Liver (tissue), 8 donors: ENCODE measurements at regions not wholly inside any gene's neighbourhood (a gene's known extent, or its start where the extent isn't known, plus 50 kb on each side); places are given as distances from the start of the nearest gene placed in this dataset.

Experiments
- DNase-seq: peaks from one replicate; pipeline ENCODE4 v3.0.0-alpha.2; 2017; ENCODE audit warnings: low spot score
- H3K27ac ChIP-seq, 2 donors: one replicate each; pipeline ENCODE4 v1.7.0; 2013; ENCODE audit warnings: inconsistent platforms in 2 of 2, low read length in 2 of 2, control low read depth in 1 of 2, low read depth in 1 of 2, mild to moderate bottlenecking in 1 of 2
- H3K27me3 ChIP-seq, 4 donors: one replicate each; pipeline versions ENCODE4 v1.6.1 to v1.7.0; 2013; ENCODE audit warnings: low read length in 3 of 4, inconsistent platforms in 1 of 4, mild to moderate bottlenecking in 1 of 4, moderate library complexity in 1 of 4; ENCODE audit not compliant: control insufficient read depth in 4 of 4, insufficient read depth in 4 of 4
- H3K36me3 ChIP-seq, 4 donors: one replicate each; pipeline versions ENCODE4 v1.6.1 to v1.7.0; 2013; ENCODE audit warnings: low read length in 3 of 4, mild to moderate bottlenecking in 3 of 4, low read depth in 1 of 4, moderate library complexity in 1 of 4; ENCODE audit not compliant: control insufficient read depth in 4 of 4, insufficient read depth in 3 of 4
- H3K4me1 ChIP-seq, 4 donors: one replicate each; pipeline versions ENCODE4 v1.6.1 to v1.7.0; 2013; ENCODE audit warnings: low read length in 3 of 4, mild to moderate bottlenecking in 3 of 4, moderate library complexity in 1 of 4; ENCODE audit not compliant: control insufficient read depth in 4 of 4, insufficient read depth in 4 of 4
- H3K4me3 ChIP-seq, 3 donors: one replicate each; pipeline versions ENCODE4 v1.6.1 to v1.7.0; 2013; ENCODE audit warnings: low read length in 3 of 3, control low read depth in 1 of 3, low read depth in 1 of 3, mild to moderate bottlenecking in 1 of 3
- H3K9ac ChIP-seq, 2 donors: one replicate each; pipeline ENCODE4 v1.7.0; 2013; ENCODE audit warnings: low read length in 2 of 2, mild to moderate bottlenecking in 2 of 2, moderate library complexity in 2 of 2, control low read depth in 1 of 2, low read depth in 1 of 2
- H3K9me3 ChIP-seq, 4 donors: one replicate each; pipeline versions ENCODE4 v1.6.1 to v1.7.0; 2013; ENCODE audit warnings: low read length in 3 of 4; ENCODE audit not compliant: control insufficient read depth in 4 of 4
- EGR1 ChIP-seq, 2 donors: IDR thresholded peaks; 2 replicates each; pipeline ENCODE4 v1.6.1; 2016 to 2018; ENCODE audit warnings: antibody characterized with exemption in 2 of 2, low read depth in 2 of 2
- FOXA2 ChIP-seq: IDR thresholded peaks from 2 replicates; pipeline ENCODE4 v1.6.1; 2016; ENCODE audit warnings: antibody characterized with exemption
- GABPA ChIP-seq, 2 donors: IDR thresholded peaks in 1 of 2; conservative IDR thresholded peaks in 1 of 2; 2 replicates each; pipeline ENCODE4 v1.6.1; 2016; ENCODE audit warnings: antibody characterized with exemption in 2 of 2, mild to moderate bottlenecking in 1 of 2, moderate library complexity in 1 of 2
- HNF4A ChIP-seq, 2 donors: conservative IDR thresholded peaks; 2 replicates each; pipeline ENCODE4 v1.6.1; 2016; ENCODE audit warnings: antibody characterized with exemption in 2 of 2, mild to moderate bottlenecking in 2 of 2
- HNF4G ChIP-seq: IDR thresholded peaks from 2 replicates; pipeline ENCODE4 v1.6.1; 2016; ENCODE audit warnings: antibody characterized with exemption
- JUND ChIP-seq, 2 donors: IDR thresholded peaks; 2 replicates each; pipeline ENCODE4 v1.6.1; 2016; ENCODE audit warnings: antibody characterized with exemption in 2 of 2
- NR2F2 ChIP-seq: IDR thresholded peaks from 2 replicates; pipeline ENCODE4 v1.6.1; 2016; ENCODE audit warnings: antibody characterized with exemption
- RAD21 ChIP-seq, 2 donors: IDR thresholded peaks; 2 replicates each; pipeline ENCODE4 v1.6.1; 2016; ENCODE audit warnings: antibody characterized with exemption in 2 of 2, mild to moderate bottlenecking in 2 of 2
- RXRA ChIP-seq, 2 donors: IDR thresholded peaks; 2 replicates each; pipeline ENCODE4 v1.6.1; 2017 to 2018; ENCODE audit warnings: antibody characterized with exemption in 2 of 2, mild to moderate bottlenecking in 1 of 2
- SP1 ChIP-seq: IDR thresholded peaks from 2 replicates; pipeline ENCODE4 v1.6.1; 2018; ENCODE audit warnings: antibody characterized with exemption, mild to moderate bottlenecking
- TAF1 ChIP-seq: conservative IDR thresholded peaks from 2 replicates; pipeline ENCODE4 v1.6.1; 2016; ENCODE audit warnings: antibody characterized with exemption, mild to moderate bottlenecking
- YY1 ChIP-seq: IDR thresholded peaks from 2 replicates; pipeline ENCODE4 v1.6.1; 2016; ENCODE audit warnings: antibody characterized with exemption, mild to moderate bottlenecking
- WGBS: extraction: QIAGEN DNeasy Blood & Tissue Kit; methylation state at CpG from one replicate; pipeline ENCODE4 v1.1.7; 2013; 5-methylcytosine and 5-hydroxymethylcytosine counted together
- TF ChIP-seq, protein P1 (sequence below): IDR thresholded peaks from 2 replicates; pipeline ENCODE4 v1.6.1; 2016; ENCODE audit warnings: antibody characterized with exemption
- TF ChIP-seq, protein P2 (sequence below): IDR thresholded peaks from 2 replicates; pipeline ENCODE4 v1.6.1; 2016; ENCODE audit warnings: antibody characterized with exemption, mild to moderate bottlenecking
- TF ChIP-seq, protein P3 (sequence below): fragments of 150-350 bp; IDR thresholded peaks from 2 replicates; pipeline ENCODE4 v1.5.1; 2017; ENCODE audit warnings: improper control_type of control experiment, low read depth, low read length; ENCODE audit not compliant: missing input control
- TF ChIP-seq, protein P4 (sequence below): IDR thresholded peaks from 2 replicates; pipeline ENCODE4 v1.6.1; 2016; ENCODE audit warnings: antibody characterized with exemption
- TF ChIP-seq, protein P5 (sequence below): IDR thresholded peaks from 2 replicates; pipeline ENCODE4 v1.6.1; 2016; ENCODE audit warnings: antibody characterized with exemption
- donor health status: healthy.
- donor health status: healthy.
- donor health status: healthy.
- donor health status: healthy.
- donor health status: healthy.

DNA sequence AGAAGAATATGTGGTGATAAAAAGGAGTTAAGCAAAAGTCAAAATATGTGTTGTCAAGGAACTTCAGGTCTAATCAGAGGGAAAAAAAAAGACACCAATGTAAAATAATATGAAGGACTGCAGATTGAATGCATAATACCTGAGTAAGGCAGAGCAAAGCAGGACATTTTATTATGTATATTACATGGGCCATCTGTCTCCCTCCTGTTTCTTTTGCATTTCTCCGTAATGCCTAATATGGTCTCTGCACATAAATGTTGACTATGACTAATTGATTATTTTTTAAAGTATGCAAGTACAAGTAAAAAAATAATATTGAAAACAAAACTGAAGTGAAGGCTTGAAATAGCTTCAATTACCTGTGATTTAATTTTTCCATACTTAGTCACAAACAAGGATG is 384.7 kb upstream of the MAN1A1 start:
- no peaks in the 10 kb centered on the region for H3K36me3 ChIP-seq
- H3K27me3 ChIP-seq: peaks cover 0 to 6% (median 0%) of the 10 kb centered on the region in 4 donors
- WGBS: 49% methylated on average over 1 of the region's 1 CpG
- H3K9me3 ChIP-seq: peaks cover 0 to 3% (median 0%) of the 10 kb centered on the region in 4 donors
- TF ChIP-seq, protein P1, sequence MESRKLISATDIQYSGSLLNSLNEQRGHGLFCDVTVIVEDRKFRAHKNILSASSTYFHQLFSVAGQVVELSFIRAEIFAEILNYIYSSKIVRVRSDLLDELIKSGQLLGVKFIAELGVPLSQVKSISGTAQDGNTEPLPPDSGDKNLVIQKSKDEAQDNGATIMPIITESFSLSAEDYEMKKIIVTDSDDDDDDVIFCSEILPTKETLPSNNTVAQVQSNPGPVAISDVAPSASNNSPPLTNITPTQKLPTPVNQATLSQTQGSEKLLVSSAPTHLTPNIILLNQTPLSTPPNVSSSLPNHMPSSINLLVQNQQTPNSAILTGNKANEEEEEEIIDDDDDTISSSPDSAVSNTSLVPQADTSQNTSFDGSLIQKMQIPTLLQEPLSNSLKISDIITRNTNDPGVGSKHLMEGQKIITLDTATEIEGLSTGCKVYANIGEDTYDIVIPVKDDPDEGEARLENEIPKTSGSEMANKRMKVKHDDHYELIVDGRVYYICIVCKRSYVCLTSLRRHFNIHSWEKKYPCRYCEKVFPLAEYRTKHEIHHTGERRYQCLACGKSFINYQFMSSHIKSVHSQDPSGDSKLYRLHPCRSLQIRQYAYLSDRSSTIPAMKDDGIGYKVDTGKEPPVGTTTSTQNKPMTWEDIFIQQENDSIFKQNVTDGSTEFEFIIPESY: no peak
- no peak for TF ChIP-seq EGR1 (IDR thresholded peaks at IDR 0.05; ENCODE audit: low read depth in 2 of 2)
- TF ChIP-seq HNF4A (conservative IDR thresholded peaks at IDR 0.05): no peak
- no peak for TF ChIP-seq HNF4G
- TF ChIP-seq YY1: no peak
- no peak for TF ChIP-seq TAF1
- TF ChIP-seq RXRA (IDR thresholded peaks at IDR 0.05): no peak
- no peak for TF ChIP-seq RAD21 (IDR thresholded peaks at IDR 0.05)
- TF ChIP-seq, protein P2, sequence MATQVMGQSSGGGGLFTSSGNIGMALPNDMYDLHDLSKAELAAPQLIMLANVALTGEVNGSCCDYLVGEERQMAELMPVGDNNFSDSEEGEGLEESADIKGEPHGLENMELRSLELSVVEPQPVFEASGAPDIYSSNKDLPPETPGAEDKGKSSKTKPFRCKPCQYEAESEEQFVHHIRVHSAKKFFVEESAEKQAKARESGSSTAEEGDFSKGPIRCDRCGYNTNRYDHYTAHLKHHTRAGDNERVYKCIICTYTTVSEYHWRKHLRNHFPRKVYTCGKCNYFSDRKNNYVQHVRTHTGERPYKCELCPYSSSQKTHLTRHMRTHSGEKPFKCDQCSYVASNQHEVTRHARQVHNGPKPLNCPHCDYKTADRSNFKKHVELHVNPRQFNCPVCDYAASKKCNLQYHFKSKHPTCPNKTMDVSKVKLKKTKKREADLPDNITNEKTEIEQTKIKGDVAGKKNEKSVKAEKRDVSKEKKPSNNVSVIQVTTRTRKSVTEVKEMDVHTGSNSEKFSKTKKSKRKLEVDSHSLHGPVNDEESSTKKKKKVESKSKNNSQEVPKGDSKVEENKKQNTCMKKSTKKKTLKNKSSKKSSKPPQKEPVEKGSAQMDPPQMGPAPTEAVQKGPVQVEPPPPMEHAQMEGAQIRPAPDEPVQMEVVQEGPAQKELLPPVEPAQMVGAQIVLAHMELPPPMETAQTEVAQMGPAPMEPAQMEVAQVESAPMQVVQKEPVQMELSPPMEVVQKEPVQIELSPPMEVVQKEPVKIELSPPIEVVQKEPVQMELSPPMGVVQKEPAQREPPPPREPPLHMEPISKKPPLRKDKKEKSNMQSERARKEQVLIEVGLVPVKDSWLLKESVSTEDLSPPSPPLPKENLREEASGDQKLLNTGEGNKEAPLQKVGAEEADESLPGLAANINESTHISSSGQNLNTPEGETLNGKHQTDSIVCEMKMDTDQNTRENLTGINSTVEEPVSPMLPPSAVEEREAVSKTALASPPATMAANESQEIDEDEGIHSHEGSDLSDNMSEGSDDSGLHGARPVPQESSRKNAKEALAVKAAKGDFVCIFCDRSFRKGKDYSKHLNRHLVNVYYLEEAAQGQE: no peak
- TF ChIP-seq, protein P3, sequence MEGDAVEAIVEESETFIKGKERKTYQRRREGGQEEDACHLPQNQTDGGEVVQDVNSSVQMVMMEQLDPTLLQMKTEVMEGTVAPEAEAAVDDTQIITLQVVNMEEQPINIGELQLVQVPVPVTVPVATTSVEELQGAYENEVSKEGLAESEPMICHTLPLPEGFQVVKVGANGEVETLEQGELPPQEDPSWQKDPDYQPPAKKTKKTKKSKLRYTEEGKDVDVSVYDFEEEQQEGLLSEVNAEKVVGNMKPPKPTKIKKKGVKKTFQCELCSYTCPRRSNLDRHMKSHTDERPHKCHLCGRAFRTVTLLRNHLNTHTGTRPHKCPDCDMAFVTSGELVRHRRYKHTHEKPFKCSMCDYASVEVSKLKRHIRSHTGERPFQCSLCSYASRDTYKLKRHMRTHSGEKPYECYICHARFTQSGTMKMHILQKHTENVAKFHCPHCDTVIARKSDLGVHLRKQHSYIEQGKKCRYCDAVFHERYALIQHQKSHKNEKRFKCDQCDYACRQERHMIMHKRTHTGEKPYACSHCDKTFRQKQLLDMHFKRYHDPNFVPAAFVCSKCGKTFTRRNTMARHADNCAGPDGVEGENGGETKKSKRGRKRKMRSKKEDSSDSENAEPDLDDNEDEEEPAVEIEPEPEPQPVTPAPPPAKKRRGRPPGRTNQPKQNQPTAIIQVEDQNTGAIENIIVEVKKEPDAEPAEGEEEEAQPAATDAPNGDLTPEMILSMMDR: no peak
- TF ChIP-seq, protein P4, sequence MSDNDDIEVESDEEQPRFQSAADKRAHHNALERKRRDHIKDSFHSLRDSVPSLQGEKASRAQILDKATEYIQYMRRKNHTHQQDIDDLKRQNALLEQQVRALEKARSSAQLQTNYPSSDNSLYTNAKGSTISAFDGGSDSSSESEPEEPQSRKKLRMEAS: no peak
- TF ChIP-seq GABPA (IDR thresholded peaks at IDR 0.05 in 1 of 2, conservative IDR thresholded peaks at IDR 0.05 in 1 of 2): no peak
- no peak overlapping the region for H3K4me3 ChIP-seq
- no peak for DNase-seq
- no peak overlapping the region for H3K27ac ChIP-seq
- H3K9ac ChIP-seq: no peak overlapping the region
- H3K4me1 ChIP-seq: no peaks in the 10 kb centered on the region

DNA sequence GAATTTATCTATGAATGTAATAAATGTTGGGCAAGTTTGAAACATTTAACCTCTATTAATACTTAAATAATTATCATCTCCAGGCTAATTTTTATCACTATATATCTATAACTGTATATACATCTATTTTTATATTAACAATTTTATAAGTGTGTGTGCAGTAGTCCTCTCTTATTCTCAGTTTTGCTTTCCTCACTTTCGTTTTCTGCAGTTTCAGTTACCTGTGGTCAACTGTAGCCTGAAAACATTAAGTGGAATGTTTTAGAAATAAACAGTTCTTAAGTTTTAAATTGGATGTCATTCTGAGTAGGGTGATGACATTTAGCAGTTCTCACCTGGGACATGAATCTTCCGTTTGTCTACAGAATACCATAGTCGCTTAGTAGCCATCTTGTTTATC is 379.4 kb upstream of the MAN1A1 start:
- peaks cover 0 to 2% (median 0%) of the 10 kb centered on the region in 4 donors for H3K27me3 ChIP-seq
- DNase-seq: no peak
- peaks cover 0 to 2% (median 0%) of the 10 kb centered on the region in 4 donors for H3K4me1 ChIP-seq
- 87% methylated on average over 3 of the region's 3 CpGs for WGBS
- no peaks in the 10 kb centered on the region for H3K36me3 ChIP-seq
- peaks cover 0 to 3% (median 0%) of the 10 kb centered on the region in 4 donors for H3K9me3 ChIP-seq
- no peak overlapping the region for H3K9ac ChIP-seq
- no peak overlapping the region for H3K4me3 ChIP-seq
- no peak overlapping the region for H3K27ac ChIP-seq
- TF ChIP-seq RAD21 (IDR thresholded peaks at IDR 0.05): no peak
- TF ChIP-seq, protein P5, sequence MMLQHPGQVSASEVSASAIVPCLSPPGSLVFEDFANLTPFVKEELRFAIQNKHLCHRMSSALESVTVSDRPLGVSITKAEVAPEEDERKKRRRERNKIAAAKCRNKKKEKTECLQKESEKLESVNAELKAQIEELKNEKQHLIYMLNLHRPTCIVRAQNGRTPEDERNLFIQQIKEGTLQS: no peak
- TF ChIP-seq EGR1 (IDR thresholded peaks at IDR 0.05; ENCODE audit: low read depth in 2 of 2): no peak
- no peak for TF ChIP-seq FOXA2
- TF ChIP-seq, protein P1: no peak
- TF ChIP-seq HNF4G: no peak
- no peak for TF ChIP-seq JUND (IDR thresholded peaks at IDR 0.05)
- no peak for TF ChIP-seq HNF4A (conservative IDR thresholded peaks at IDR 0.05)
- TF ChIP-seq YY1: no peak
- TF ChIP-seq TAF1: no peak
- no peak for TF ChIP-seq RXRA (IDR thresholded peaks at IDR 0.05)
- TF ChIP-seq, protein P2: no peak
- TF ChIP-seq, protein P4: no peak
- no peak for TF ChIP-seq SP1
- no peak for TF ChIP-seq NR2F2
